Prostate gland (tissue), 2 donors: ENCODE measurements at regions not wholly inside any gene's neighbourhood (a gene's known extent, or its start where the extent isn't known, plus 50 kb on each side); places are given as distances from the start of the nearest gene placed in this dataset.

Source experiments
- POLR2A ChIP-seq: fragments of 450-650 bp; IDR thresholded peaks from one replicate; pipeline ENCODE4 v1.6.1; 2016; ENCODE audit warnings: antibody characterized with exemption, mild to moderate bottlenecking
- POLR2AphosphoS5 ChIP-seq: sonication (generic); formaldehyde crosslinking; IDR thresholded peaks from one replicate; pipeline ENCODE4 v1.6.1; 2017; ENCODE audit warnings: antibody characterized with exemption
- TF ChIP-seq, protein P1 (sequence below), 4 experiments: fragments of 200-600 bp in 2 of 4; fragments of 450-650 bp in 2 of 4; sonication (generic) in 2 of 4; IDR thresholded peaks; 1 replicate in 3 of 4; 2 replicates in 1 of 4; pipeline ENCODE4 v1.5.1; 2016 to 2019; ENCODE audit warnings: antibody characterized with exemption in 4 of 4, mild to moderate bottlenecking in 2 of 4, moderate library complexity in 2 of 4

DNA sequence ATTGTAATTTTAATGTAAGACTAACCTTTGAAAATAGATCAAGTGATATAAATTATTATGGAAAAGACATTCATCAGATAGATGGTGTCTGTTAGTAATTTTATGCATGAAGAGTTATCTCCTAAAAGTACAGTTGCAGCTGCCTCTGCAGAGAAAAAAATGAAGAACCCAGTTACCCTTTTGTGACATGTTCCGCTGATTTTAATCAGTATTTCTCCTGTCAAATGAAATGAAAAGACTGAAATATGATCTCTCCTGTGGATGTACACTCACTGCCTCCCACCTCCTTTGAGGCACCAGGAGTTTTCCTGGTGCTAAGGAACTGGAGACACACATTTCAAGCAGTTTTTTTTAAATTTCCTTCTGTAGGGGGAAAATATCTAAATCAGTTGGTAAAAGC, 277.4 kb downstream of the KIF4B start:
- TF ChIP-seq, protein P1, sequence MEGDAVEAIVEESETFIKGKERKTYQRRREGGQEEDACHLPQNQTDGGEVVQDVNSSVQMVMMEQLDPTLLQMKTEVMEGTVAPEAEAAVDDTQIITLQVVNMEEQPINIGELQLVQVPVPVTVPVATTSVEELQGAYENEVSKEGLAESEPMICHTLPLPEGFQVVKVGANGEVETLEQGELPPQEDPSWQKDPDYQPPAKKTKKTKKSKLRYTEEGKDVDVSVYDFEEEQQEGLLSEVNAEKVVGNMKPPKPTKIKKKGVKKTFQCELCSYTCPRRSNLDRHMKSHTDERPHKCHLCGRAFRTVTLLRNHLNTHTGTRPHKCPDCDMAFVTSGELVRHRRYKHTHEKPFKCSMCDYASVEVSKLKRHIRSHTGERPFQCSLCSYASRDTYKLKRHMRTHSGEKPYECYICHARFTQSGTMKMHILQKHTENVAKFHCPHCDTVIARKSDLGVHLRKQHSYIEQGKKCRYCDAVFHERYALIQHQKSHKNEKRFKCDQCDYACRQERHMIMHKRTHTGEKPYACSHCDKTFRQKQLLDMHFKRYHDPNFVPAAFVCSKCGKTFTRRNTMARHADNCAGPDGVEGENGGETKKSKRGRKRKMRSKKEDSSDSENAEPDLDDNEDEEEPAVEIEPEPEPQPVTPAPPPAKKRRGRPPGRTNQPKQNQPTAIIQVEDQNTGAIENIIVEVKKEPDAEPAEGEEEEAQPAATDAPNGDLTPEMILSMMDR (IDR thresholded peaks at IDR 0.05) = no peak
- TF ChIP-seq POLR2A (no peak), POLR2AphosphoS5 (no peak)
